ENCODE measurements at regions not wholly inside any gene's neighbourhood (a gene's known extent, or its start where the extent isn't known, plus 50 kb on each side); places are given as distances from the start of the nearest gene placed in this dataset.

DNA sequence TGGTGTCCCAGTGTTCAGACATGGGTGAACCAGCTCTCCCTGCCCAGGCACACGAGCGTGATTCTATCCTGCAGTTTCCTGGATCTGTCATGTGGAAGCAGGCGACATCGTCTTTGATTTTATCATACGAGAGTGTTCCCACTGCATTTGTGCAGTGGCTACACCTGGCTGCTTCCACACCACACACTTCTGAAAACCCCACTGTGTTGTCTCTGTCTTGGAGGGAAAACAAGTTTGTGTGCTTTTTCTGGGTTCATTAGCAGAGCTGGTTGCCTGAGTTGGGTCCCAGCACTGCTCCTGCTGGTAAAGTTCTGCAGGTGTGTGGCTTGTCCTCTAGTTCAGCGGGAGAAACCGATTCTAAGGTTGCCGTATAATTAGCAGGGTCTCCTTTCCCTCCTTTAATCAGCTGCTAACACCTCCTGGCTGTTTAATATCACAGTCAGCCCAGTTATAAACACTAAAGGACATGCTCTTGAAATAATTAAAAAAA, 58.5 kb upstream of the TWIST2 start:
- TF ChIP-seq FOXJ3 (CRISPR knock-in tag; IDR thresholded peaks at IDR 0.05) (no peak), EZH2phosphoT487 (IDR thresholded peaks at IDR 0.05; ENCODE audit: borderline replicate concordance, low read depth) (no peak), GATA2 (CRISPR knock-in tag; IDR thresholded peaks at IDR 0.05) (no peak), NFIC (IDR thresholded peaks at IDR 0.05; ENCODE audit: borderline replicate concordance) (no peak), ZBTB33 (IDR thresholded peaks at IDR 0.05; ENCODE audit: borderline replicate concordance, low read depth) (no peak), POLR2AphosphoS5 (IDR thresholded peaks at IDR 0.05; ENCODE audit: low read depth, low read length) (no peak), RFX5 (IDR thresholded peaks at IDR 0.05; ENCODE audit: low read length) (no peak), CHD2 (IDR thresholded peaks at IDR 0.05; ENCODE audit: low read length, partially characterized antibody) (no peak)
- TF ChIP-seq, protein P1, sequence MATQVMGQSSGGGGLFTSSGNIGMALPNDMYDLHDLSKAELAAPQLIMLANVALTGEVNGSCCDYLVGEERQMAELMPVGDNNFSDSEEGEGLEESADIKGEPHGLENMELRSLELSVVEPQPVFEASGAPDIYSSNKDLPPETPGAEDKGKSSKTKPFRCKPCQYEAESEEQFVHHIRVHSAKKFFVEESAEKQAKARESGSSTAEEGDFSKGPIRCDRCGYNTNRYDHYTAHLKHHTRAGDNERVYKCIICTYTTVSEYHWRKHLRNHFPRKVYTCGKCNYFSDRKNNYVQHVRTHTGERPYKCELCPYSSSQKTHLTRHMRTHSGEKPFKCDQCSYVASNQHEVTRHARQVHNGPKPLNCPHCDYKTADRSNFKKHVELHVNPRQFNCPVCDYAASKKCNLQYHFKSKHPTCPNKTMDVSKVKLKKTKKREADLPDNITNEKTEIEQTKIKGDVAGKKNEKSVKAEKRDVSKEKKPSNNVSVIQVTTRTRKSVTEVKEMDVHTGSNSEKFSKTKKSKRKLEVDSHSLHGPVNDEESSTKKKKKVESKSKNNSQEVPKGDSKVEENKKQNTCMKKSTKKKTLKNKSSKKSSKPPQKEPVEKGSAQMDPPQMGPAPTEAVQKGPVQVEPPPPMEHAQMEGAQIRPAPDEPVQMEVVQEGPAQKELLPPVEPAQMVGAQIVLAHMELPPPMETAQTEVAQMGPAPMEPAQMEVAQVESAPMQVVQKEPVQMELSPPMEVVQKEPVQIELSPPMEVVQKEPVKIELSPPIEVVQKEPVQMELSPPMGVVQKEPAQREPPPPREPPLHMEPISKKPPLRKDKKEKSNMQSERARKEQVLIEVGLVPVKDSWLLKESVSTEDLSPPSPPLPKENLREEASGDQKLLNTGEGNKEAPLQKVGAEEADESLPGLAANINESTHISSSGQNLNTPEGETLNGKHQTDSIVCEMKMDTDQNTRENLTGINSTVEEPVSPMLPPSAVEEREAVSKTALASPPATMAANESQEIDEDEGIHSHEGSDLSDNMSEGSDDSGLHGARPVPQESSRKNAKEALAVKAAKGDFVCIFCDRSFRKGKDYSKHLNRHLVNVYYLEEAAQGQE (IDR thresholded peaks at IDR 0.05; ENCODE audit: low read depth, low read length), result no peak
- 83% methylated on average over 8 of the region's 8 CpGs for WGBS (ENCODE audit: low lambda C conversion rate)
- no peak overlapping the region for H3K4me3 ChIP-seq (ENCODE audit: low read depth in 2 of 2, low read length in 1 of 2)
- no peaks in the 10 kb centered on the region for H3K27me3 ChIP-seq (ENCODE audit: insufficient read depth)
- no peaks in the 10 kb centered on the region for H3F3A ChIP-seq (replicated peaks; ENCODE audit: insufficient read depth)
- H3K27ac ChIP-seq (ENCODE audit: low read depth in 2 of 2, low read length in 1 of 2), result no peak overlapping the region
- no peak overlapping the region for H3K4me2 ChIP-seq
- H4K20me1 ChIP-seq (ENCODE audit: insufficient read depth), result no peaks in the 10 kb centered on the region
- no peaks in the 10 kb centered on the region for H3K79me2 ChIP-seq (ENCODE audit: insufficient read depth)
- no peak for DNase-seq
- no peaks in the 10 kb centered on the region for H3K9me2 ChIP-seq
- H2AFZ ChIP-seq (ENCODE audit: low read depth), result no peak overlapping the region
- no peaks in the 10 kb centered on the region for H3K9me3 ChIP-seq
- no peak overlapping the region for H3K9ac ChIP-seq
- CTCF ChIA-PET, result interaction anchor here (1.0 to 1.4 kb wide), 3 partner anchors 15 to 433 kb away, joined by 3 read pairs; no protein-coding TSS in a partner anchor
- H3K4me1 ChIP-seq (ENCODE audit: control insufficient read depth in 1 of 2, insufficient read depth in 2 of 2, low read depth in 1 of 2, low read length in 1 of 2), result no peaks in the 10 kb centered on the region
- no peaks in the 10 kb centered on the region for H3K36me3 ChIP-seq (replicated peaks in 1 of 2; ENCODE audit: control insufficient read depth in 1 of 2, insufficient read depth in 2 of 2, low read length in 1 of 2)
- POLR2A ChIA-PET, result no interaction called here

GRCh38 chr2:238790126-238790832, 57.6 kb upstream of the TWIST2 start:
- H3K4me3 ChIP-seq (ENCODE audit: low read depth in 2 of 2, low read length in 1 of 2), result no peak overlapping the region
- no peak overlapping the region for H3K4me2 ChIP-seq
- H3K27me3 ChIP-seq (ENCODE audit: insufficient read depth), result no peaks in the 10 kb centered on the region
- H3K9me2 ChIP-seq, result no peaks in the 10 kb centered on the region
- ChIA-PET CTCF (interaction anchor here (0.6 kb wide), 1 partner anchor 267 kb away, joined by 3 read pairs; no protein-coding TSS in a partner anchor), POLR2A (no interaction called here)
- no peaks in the 10 kb centered on the region for H3K79me2 ChIP-seq (ENCODE audit: insufficient read depth)
- H3K9me3 ChIP-seq, result no peaks in the 10 kb centered on the region
- H3F3A ChIP-seq (replicated peaks; ENCODE audit: insufficient read depth), result no peaks in the 10 kb centered on the region
- no peak overlapping the region for H3K27ac ChIP-seq (ENCODE audit: low read depth in 2 of 2, low read length in 1 of 2)
- no peak for DNase-seq
- 74% methylated on average over 16 of the region's 16 CpGs for WGBS (ENCODE audit: low lambda C conversion rate)
- H3K36me3 ChIP-seq (replicated peaks in 1 of 2; ENCODE audit: control insufficient read depth in 1 of 2, insufficient read depth in 2 of 2, low read length in 1 of 2), result no peaks in the 10 kb centered on the region
- H3K9ac ChIP-seq, result no peak overlapping the region
- no peaks in the 10 kb centered on the region for H3K4me1 ChIP-seq (ENCODE audit: control insufficient read depth in 1 of 2, insufficient read depth in 2 of 2, low read depth in 1 of 2, low read length in 1 of 2)
- no peak overlapping the region for H2AFZ ChIP-seq (ENCODE audit: low read depth)
- no peaks in the 10 kb centered on the region for H4K20me1 ChIP-seq (ENCODE audit: insufficient read depth)
- TF ChIP-seq RAD21 (IDR thresholded peaks at IDR 0.05; ENCODE audit: low read length) (no peak), NRF1 (IDR thresholded peaks at IDR 0.05; ENCODE audit: low read depth, low read length) (no peak), ZBTB33 (IDR thresholded peaks at IDR 0.05; ENCODE audit: borderline replicate concordance, low read depth) (no peak), RFX5 (IDR thresholded peaks at IDR 0.05; ENCODE audit: low read length) (no peak), FOXJ3 (CRISPR knock-in tag; IDR thresholded peaks at IDR 0.05) (no peak), NFIC (IDR thresholded peaks at IDR 0.05; ENCODE audit: borderline replicate concordance) (no peak), FOSL2 (IDR thresholded peaks at IDR 0.05; ENCODE audit: borderline replicate concordance, low read depth) (no peak), GABPA (IDR thresholded peaks at IDR 0.05; ENCODE audit: low read depth) (no peak), RCOR1 (IDR thresholded peaks at IDR 0.05; ENCODE audit: low read length) (no peak)
- TF ChIP-seq, protein P2, sequence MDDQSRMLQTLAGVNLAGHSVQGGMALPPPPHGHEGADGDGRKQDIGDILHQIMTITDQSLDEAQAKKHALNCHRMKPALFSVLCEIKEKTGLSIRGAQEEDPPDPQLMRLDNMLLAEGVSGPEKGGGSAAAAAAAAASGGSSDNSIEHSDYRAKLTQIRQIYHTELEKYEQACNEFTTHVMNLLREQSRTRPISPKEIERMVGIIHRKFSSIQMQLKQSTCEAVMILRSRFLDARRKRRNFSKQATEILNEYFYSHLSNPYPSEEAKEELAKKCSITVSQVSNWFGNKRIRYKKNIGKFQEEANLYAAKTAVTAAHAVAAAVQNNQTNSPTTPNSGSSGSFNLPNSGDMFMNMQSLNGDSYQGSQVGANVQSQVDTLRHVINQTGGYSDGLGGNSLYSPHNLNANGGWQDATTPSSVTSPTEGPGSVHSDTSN (IDR thresholded peaks at IDR 0.05), result no peak
- TF ChIP-seq, protein P3, sequence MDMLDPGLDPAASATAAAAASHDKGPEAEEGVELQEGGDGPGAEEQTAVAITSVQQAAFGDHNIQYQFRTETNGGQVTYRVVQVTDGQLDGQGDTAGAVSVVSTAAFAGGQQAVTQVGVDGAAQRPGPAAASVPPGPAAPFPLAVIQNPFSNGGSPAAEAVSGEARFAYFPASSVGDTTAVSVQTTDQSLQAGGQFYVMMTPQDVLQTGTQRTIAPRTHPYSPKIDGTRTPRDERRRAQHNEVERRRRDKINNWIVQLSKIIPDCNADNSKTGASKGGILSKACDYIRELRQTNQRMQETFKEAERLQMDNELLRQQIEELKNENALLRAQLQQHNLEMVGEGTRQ (IDR thresholded peaks at IDR 0.05; ENCODE audit: borderline replicate concordance, low read depth, low read length), result no peak

Measured in SK-N-SH (cell line).